Renal cortical epithelial cell (primary cell): ENCODE measurements at regions not wholly inside any gene's neighbourhood (a gene's known extent, or its start where the extent isn't known, plus 50 kb on each side); places are given as distances from the start of the nearest gene placed in this dataset.

ENCODE experiments used
- DNase-seq: peaks from one replicate; pipeline ENCODE4 v3.0.0-alpha.2; 2011; ENCODE audit warnings: low read depth

GRCh38 chr11:119888119-119888518 is 159.1 kb upstream of the NECTIN1 start:
- no peak for DNase-seq

GRCh38 chr11:119886667-119887230 is 157.7 kb upstream of the NECTIN1 start:
- DNase-seq, result no peak

DNA sequence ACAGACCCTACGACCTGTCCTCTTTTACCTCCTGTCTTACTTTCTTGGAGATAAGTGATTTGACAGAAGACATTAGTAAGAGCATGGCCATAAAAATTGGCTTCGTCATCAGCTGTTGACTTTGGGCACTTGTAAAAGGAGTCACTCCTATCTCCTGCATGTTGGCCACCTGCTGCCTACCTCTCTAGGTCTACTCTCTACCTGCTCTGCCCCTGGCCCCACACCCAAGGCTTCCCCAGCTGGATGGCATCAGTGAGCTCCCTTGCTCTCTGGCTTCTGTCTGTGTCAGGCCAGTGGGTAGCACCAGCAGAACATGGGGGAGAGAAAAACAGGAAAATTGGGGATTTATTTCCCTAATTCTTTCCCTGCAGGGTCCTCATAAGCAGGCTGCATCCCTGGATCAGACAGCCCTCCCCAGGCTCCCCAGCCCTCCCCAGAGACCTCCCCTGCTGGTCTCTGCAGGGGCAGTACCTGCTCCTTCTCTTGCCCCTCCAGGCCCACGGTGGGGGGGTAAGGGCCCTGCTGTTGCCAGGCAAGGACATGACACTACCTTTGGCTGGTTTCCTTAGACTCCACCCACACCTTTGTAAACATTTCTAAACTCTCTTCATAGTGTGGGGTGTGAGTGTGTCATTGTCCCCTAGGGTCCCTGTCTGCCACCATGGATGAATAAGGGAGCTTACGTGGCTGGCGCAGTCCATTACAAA is 157.0 kb upstream of the NECTIN1 start:
- DNase-seq, result no peak

DNA sequence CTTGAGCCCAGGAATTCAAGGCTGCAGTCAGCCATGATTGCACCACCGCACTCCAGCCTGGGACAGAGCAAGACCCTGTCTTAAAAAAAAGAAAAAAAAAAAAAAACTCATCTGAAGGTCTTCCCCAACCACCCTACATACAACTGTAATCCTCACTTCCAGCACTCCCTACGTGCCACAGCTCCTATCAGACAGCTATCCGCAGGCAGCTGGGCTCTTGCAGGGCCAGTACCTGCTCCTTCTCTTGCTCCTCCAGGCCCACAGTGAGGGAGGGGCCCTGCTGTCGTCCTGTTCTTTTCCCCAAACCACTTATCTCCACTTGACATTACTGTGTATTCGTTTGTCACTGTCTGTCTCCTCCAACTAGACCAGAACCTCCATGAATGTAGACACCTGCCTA is 156.1 kb upstream of the NECTIN1 start:
- no peak for DNase-seq

DNA sequence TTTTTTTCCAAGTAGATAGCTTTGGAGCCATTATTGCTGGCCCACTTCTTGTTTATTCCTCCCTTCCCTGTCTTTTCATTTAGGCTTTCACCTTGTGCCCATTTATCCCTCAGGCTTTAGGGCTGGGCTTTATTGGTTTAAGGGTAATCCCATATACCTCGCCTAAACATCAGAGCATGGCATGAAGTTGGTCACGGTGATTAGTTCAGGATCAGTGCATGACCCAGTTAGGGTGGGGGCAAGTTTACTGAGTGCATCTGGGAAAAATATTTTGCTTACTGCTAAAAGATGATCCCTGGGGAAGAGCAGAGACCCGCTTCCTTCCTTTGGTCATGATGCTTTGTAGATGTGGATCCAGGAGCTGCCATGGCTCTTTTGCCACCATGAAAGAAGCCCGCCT is 153.3 kb upstream of the NECTIN1 start:
- no peak for DNase-seq

- no peak for DNase-seq
These were observed 151.9 kb upstream of the NECTIN1 start for GRCh38 chr11:119880873-119881272.

DNA sequence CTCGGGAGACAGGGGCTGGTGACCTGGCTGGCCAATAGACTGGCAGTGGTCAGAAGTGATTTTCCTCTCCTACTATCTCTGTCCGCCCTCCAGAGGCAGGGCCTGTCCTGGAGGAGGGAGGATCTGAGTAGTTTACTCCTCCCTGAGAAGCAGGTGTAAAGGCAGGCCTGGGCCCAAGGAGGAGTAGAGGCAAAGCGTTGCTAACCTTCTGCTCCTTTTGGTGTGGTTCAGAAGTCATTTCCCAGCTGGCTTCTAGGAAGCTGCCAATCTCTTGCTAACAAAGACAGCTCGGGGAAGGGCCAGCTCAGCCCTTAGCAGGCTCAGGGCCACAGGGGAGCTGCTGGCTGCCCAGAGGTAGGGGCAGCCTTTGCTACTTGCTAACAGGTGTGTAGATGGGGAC is 151.1 kb upstream of the NECTIN1 start:
- DNase-seq, result no peak

- no peak for DNase-seq
These were observed 150.0 kb upstream of the NECTIN1 start for GRCh38 chr11:119878990-119879389.

GRCh38 chr11:119876841-119877240 is 147.8 kb upstream of the NECTIN1 start:
- no peak for DNase-seq

- DNase-seq, result no peak
These were observed 147.0 kb upstream of the NECTIN1 start for GRCh38 chr11:119875841-119876600.

DNA sequence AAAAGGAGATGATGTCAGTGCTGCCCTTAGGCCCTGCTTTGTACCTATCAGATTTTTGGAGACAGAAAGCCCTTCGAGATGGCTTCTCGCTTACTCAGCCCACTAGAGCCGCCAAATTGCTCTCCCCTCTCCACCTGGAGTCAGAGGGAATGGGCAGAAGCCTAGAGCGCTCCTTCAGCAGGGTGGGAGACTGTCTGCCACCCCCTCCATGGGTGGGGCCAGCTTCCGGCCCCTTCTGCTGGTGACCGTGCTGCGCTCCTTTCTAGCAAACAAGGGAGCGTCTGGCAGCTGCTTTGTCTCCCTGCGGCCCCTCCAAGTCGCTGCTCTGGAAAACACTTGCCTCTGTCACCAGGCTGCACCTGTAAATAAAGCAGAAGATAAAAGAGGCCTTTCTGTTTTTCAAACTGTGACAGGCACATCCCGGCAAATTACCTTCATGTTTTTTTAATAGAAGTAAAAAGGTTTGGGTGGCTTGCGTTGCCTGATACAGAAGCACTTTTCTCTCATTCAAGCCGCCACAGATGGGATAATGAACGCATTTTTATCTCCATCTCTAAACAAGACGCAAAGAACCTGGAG is 145.7 kb upstream of the NECTIN1 start:
- DNase-seq, result no peak

GRCh38 chr11:119873761-119874421 is 144.9 kb upstream of the NECTIN1 start:
- DNase-seq, result no peak

DNA sequence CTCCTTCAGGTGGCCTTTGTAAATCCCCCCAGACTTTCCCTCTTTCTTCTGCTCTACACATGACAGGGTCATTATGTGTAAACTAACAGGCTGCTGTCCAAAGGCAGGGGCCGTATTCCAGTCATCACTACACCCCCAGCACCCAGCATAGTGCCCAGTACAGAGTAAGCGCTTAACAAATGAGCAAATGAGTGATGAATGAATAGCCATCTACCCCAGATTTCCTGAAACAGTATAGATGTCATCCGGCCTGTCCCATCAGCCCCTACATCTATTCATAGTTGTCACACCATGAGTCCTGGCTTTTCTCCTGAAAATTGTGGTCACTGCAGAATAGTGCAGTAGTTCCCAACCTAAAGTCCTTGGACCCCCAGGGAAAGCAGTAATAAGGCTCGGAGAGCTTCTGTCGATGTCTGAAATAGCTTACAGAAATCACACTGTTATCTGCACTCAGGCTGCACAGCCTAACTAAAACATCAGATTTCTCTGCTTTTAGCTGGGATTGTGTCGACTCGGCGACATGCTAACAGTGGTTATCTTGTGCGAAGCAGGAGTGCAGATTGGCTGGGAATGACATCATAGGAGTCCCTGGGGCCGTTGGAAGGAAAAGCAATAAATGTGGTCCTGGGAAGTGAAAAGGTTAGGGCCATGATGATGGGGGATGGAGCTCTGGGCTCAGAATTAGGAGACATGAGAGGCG is 143.8 kb upstream of the NECTIN1 start:
- DNase-seq, result no peak

DNA sequence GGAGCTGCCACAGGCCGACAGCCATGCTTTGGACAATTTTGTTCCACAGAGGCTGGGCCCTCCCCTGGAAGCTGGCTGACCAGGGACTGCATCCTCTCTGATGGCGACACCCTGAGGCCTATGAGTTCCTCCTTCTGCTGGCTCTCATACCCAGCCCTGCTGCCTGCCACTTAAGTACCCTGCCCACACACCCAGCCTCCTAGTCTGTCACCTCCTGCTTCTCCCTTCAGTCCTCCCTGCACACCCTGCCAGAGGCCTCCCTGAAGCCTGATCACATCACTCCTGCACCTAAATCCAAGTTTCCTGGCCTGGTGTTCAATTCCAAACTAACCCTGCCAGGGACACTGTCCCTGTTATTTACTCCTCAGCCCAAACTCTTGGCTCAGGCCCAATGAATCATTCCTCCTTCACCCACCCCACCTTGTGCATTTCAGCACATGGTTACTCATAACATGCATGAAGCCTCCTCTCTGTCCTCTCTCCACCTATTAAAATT is 136.7 kb upstream of the NECTIN1 start:
- no peak for DNase-seq

DNA sequence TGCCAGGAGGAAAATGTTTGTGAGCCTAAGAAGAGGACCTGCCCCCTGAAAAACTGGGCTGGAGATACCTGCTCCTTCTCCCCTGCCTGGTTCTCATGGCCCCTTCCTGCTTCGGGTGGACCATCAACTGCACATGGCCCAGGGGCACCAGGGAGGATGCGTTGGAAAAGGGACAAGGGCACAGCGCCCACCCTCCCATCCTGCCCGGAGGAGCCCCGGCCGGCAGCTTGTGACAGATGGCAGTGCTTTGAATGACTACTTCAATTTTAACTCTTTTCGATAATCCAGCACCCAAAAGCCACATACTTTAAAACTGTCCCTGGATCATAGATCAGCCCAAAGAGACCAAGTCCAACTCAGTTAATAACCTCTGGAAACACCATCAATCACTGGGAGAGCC is 135.8 kb upstream of the NECTIN1 start:
- DNase-seq, result no peak

- no peak for DNase-seq
These were observed 135.0 kb upstream of the NECTIN1 start for GRCh38 chr11:119863851-119864601.

GRCh38 chr11:119863236-119863635 is 134.2 kb upstream of the NECTIN1 start:
- DNase-seq, result no peak

GRCh38 chr11:119861160-119861559 is 132.2 kb upstream of the NECTIN1 start:
- no peak for DNase-seq

DNA sequence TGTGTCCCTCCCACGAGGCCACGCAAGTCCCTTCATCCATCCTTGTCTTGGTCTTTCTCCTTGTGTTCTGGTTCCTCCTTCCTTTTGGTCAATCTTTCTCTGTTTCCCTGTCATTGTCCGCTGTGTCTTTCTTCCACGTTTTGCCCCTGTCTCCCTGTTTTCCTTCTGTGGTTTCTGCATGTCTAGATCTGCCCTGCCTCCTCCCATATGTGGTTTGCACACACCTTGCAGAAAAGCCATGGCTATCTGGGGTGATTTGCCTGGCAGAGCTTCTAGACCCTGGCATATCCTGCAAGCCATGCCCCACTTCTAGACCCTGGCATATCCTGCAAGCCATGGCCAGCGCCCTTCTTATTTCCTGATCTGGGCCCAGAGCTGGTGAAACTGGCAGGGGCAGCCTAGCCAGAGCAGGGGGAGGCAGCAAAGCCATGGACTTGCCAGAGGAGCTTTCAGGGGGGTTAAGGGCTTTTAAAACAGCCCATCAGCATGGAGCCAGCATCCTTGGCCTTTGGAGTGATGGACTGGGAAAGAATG is 131.6 kb upstream of the NECTIN1 start:
- DNase-seq, result no peak

DNA sequence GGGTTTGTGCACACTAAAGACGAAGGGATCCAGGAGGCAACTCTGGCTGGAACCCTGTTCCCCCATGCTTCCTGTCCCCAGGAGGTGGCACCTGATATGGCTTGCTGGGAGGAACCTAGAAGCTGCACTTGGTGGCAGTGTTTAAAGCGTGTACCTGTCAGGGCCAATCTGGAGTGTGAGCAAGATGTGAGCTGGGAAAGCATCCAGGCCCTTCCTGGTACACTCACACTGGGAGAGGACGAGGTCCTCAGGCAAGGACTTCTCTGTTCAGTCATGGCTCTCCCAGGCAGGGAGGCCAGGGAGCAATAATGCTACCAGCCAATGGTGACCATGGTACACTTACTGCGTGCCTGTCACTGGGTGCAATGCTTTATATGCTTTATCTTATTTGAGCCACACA is 130.7 kb upstream of the NECTIN1 start:
- no peak for DNase-seq
